ENCODE measurements at regions not wholly inside any gene's neighbourhood (a gene's known extent, or its start where the extent isn't known, plus 50 kb on each side); places are given as distances from the start of the nearest gene placed in this dataset.

GRCh38 chr4:3387943-3388361 lies 53.8 kb upstream of the HGFAC start:
- TF ChIP-seq CTCF (IDR thresholded peaks at IDR 0.05) = no peak
- peak; percentile 69 for DNase-seq (ENCODE audit: low spot score)
- no peak for ATAC-seq (ENCODE audit: low FRiP score)

GRCh38 chr4:3388471-3389232 lies 53.1 kb upstream of the HGFAC start:
- ATAC-seq (ENCODE audit: low FRiP score) (peak; percentile 33), DNase-seq (ENCODE audit: low spot score) (no peak)
- no peak for TF ChIP-seq CTCF (IDR thresholded peaks at IDR 0.05)

- DNase-seq (ENCODE audit: low spot score) (no peak), ATAC-seq (ENCODE audit: low FRiP score) (no peak)
- no peak for TF ChIP-seq CTCF (IDR thresholded peaks at IDR 0.05)
Observed at GRCh38 chr4:3389233-3390215, 52.2 kb upstream of the HGFAC start.

- TF ChIP-seq CTCF (IDR thresholded peaks at IDR 0.05) = no peak
- DNase-seq (ENCODE audit: low spot score) = no peak
- ATAC-seq (ENCODE audit: low FRiP score) = no peak
Observed at GRCh38 chr4:3390288-3390811, 51.4 kb upstream of the HGFAC start.

GRCh38 chr4:3391422-3391821 lies 50.3 kb upstream of the HGFAC start:
- DNase-seq (ENCODE audit: low spot score) (no peak), ATAC-seq (ENCODE audit: low FRiP score) (no peak)
- no peak for TF ChIP-seq CTCF (IDR thresholded peaks at IDR 0.05)
